ENCODE measurements at regions not wholly inside any gene's neighbourhood (a gene's known extent, or its start where the extent isn't known, plus 50 kb on each side); places are given as distances from the start of the nearest gene placed in this dataset.

- TF ChIP-seq CTCF (conservative IDR thresholded peaks at IDR 0.05 in 1 of 2, IDR thresholded peaks at IDR 0.05 in 1 of 2; ENCODE audit: low read depth in 1 of 2, low read length in 2 of 2): no peak
- no peak for TF ChIP-seq EZH2 (IDR thresholded peaks at IDR 0.05; ENCODE audit: low read length, missing control alignments)
- no peak overlapping the region for H3K4me2 ChIP-seq (ENCODE audit: extremely low read depth, insufficient read depth, low read length)
These were observed 177.6 kb downstream of the CPE start for GRCh38 chr4:165556383-165556782.

GRCh38 chr4:165560941-165561340, 182.1 kb downstream of the CPE start:
- Histone ChIP-seq H3K36me3 (ENCODE audit: control insufficient read depth, insufficient read depth, low read length) (no peaks in the 10 kb centered on the region), H3K4me1 (ENCODE audit: control insufficient read depth, extremely low read depth, insufficient read depth, low read length) (no peaks in the 10 kb centered on the region), H3K79me2 (ENCODE audit: control insufficient read depth, insufficient read depth, low read length) (no peaks in the 10 kb centered on the region), H2AFZ (ENCODE audit: low read length) (no peak overlapping the region), H3K9me3 (ENCODE audit: control insufficient read depth, insufficient read depth, low read depth, low read length) (no peaks in the 10 kb centered on the region), H4K20me1 (ENCODE audit: control insufficient read depth, extremely low read depth, insufficient read depth, low read length) (no peaks in the 10 kb centered on the region), H3K27ac (ENCODE audit: insufficient read depth, low read length) (no peak overlapping the region), H3K4me2 (ENCODE audit: extremely low read depth, insufficient read depth, low read length) (no peak overlapping the region), H3K9ac (ENCODE audit: insufficient read depth, low read length) (no peak overlapping the region), H3K4me3 (replicated peaks in 1 of 4; ENCODE audit: control extremely low read depth in 1 of 4, insufficient read depth in 1 of 4, low read depth in 3 of 4, low read length in 4 of 4) (no peak overlapping the region), H3K27me3 (ENCODE audit: control insufficient read depth, insufficient read depth, low read length) (no peaks in the 10 kb centered on the region)
- DNase-seq (ENCODE audit: low read depth in 2 of 2): peak in 1 of 2 donors; percentile 63
- TF ChIP-seq CTCF (conservative IDR thresholded peaks at IDR 0.05 in 1 of 2, IDR thresholded peaks at IDR 0.05 in 1 of 2; ENCODE audit: low read depth in 1 of 2, low read length in 2 of 2) (no peak), EZH2 (IDR thresholded peaks at IDR 0.05; ENCODE audit: low read length, missing control alignments) (no peak)

More at GRCh38 chr4:165556383-165556782, 177.6 kb downstream of the CPE start:
- Histone ChIP-seq H2AFZ (ENCODE audit: low read length) (no peak overlapping the region), H3K36me3 (ENCODE audit: control insufficient read depth, insufficient read depth, low read length) (no peaks in the 10 kb centered on the region), H4K20me1 (ENCODE audit: control insufficient read depth, extremely low read depth, insufficient read depth, low read length) (no peaks in the 10 kb centered on the region), H3K4me1 (ENCODE audit: control insufficient read depth, extremely low read depth, insufficient read depth, low read length) (no peaks in the 10 kb centered on the region), H3K9me3 (ENCODE audit: control insufficient read depth, insufficient read depth, low read depth, low read length) (no peaks in the 10 kb centered on the region), H3K9ac (ENCODE audit: insufficient read depth, low read length) (no peak overlapping the region), H3K4me3 (replicated peaks in 1 of 4; ENCODE audit: control extremely low read depth in 1 of 4, insufficient read depth in 1 of 4, low read depth in 3 of 4, low read length in 4 of 4) (no peak overlapping the region), H3K79me2 (ENCODE audit: control insufficient read depth, insufficient read depth, low read length) (no peaks in the 10 kb centered on the region), H3K27ac (ENCODE audit: insufficient read depth, low read length) (no peak overlapping the region), H3K27me3 (ENCODE audit: control insufficient read depth, insufficient read depth, low read length) (no peaks in the 10 kb centered on the region)
- no peak for DNase-seq (ENCODE audit: low read depth in 2 of 2)

GRCh38 chr4:165563851-165564250, 185.0 kb downstream of the CPE start:
- H3K9ac ChIP-seq (ENCODE audit: insufficient read depth, low read length): no peak overlapping the region
- TF ChIP-seq EZH2 (IDR thresholded peaks at IDR 0.05; ENCODE audit: low read length, missing control alignments) (no peak), CTCF (conservative IDR thresholded peaks at IDR 0.05 in 1 of 2, IDR thresholded peaks at IDR 0.05 in 1 of 2; ENCODE audit: low read depth in 1 of 2, low read length in 2 of 2) (no peak)
- no peak overlapping the region for H2AFZ ChIP-seq (ENCODE audit: low read length)
- H4K20me1 ChIP-seq (ENCODE audit: control insufficient read depth, extremely low read depth, insufficient read depth, low read length): no peaks in the 10 kb centered on the region
- H3K79me2 ChIP-seq (ENCODE audit: control insufficient read depth, insufficient read depth, low read length): no peaks in the 10 kb centered on the region
- no peaks in the 10 kb centered on the region for H3K27me3 ChIP-seq (ENCODE audit: control insufficient read depth, insufficient read depth, low read length)
- no peaks in the 10 kb centered on the region for H3K9me3 ChIP-seq (ENCODE audit: control insufficient read depth, insufficient read depth, low read depth, low read length)
- DNase-seq (ENCODE audit: low read depth in 2 of 2): peak in 1 of 2 donors; percentile 64
- no peaks in the 10 kb centered on the region for H3K4me1 ChIP-seq (ENCODE audit: control insufficient read depth, extremely low read depth, insufficient read depth, low read length)
- H3K36me3 ChIP-seq (ENCODE audit: control insufficient read depth, insufficient read depth, low read length): no peaks in the 10 kb centered on the region
- no peak overlapping the region for H3K4me3 ChIP-seq (replicated peaks in 1 of 4; ENCODE audit: control extremely low read depth in 1 of 4, insufficient read depth in 1 of 4, low read depth in 3 of 4, low read length in 4 of 4)
- H3K27ac ChIP-seq (ENCODE audit: insufficient read depth, low read length): no peak overlapping the region
- no peak overlapping the region for H3K4me2 ChIP-seq (ENCODE audit: extremely low read depth, insufficient read depth, low read length)

All from fibroblast of lung (primary cell).